ENCODE measurements at regions not wholly inside any gene's neighbourhood (a gene's known extent, or its start where the extent isn't known, plus 50 kb on each side); places are given as distances from the start of the nearest gene placed in this dataset.

DNA sequence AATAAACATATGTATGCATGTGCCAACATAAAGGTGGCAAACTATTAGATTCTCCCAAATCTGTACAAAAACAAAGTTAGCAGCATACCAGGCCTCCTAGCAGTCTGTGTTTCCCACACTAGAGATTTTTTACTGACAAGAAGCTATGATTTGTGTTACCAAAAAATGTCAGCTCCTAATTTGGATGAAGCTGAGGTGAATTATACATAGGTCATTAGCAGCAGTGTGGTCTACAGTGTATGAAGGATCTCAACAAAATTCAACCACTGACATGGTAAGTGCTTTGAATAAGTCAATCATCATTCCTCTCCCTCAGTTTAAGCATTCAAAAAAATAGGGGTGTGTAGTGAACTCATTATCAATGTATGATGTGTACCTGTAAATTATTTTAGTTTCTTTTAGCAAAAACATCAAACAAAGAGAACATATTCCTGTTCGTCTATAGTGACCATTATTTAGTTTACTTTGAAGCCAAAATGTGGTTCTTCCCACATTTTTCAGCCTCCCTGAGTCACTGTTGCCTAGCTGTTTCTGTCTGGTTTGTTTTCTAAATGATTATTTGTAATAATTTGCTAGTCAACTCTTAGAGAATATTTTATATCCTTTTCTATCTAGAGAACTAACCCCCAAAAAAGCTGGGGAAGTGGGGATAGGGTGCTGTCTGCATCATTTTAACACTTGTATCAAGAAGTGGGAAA, 52.1 kb upstream of the RGMB start:
- no peak overlapping the region for H3K4me3 ChIP-seq (ENCODE audit: low read depth in 2 of 2, low read length in 2 of 2)
- in situ Hi-C loops (cut with HindIII; ENCODE audit: low pct_unique_long_range_greater_than_20kb, low sequenced_read_pairs) (no loop called here), intact Hi-C loops (cut with micrococcal nuclease; ENCODE audit: unreplicated experiment) (no loop called here)
- CTCF ChIA-PET = no interaction called here
- no peak overlapping the region for H3K27ac ChIP-seq (ENCODE audit: low read length)
- H3K9me3 ChIP-seq (ENCODE audit: control insufficient read depth, insufficient read depth, low read depth, low read length) = no peaks in the 10 kb centered on the region
- TF ChIP-seq, protein P1, sequence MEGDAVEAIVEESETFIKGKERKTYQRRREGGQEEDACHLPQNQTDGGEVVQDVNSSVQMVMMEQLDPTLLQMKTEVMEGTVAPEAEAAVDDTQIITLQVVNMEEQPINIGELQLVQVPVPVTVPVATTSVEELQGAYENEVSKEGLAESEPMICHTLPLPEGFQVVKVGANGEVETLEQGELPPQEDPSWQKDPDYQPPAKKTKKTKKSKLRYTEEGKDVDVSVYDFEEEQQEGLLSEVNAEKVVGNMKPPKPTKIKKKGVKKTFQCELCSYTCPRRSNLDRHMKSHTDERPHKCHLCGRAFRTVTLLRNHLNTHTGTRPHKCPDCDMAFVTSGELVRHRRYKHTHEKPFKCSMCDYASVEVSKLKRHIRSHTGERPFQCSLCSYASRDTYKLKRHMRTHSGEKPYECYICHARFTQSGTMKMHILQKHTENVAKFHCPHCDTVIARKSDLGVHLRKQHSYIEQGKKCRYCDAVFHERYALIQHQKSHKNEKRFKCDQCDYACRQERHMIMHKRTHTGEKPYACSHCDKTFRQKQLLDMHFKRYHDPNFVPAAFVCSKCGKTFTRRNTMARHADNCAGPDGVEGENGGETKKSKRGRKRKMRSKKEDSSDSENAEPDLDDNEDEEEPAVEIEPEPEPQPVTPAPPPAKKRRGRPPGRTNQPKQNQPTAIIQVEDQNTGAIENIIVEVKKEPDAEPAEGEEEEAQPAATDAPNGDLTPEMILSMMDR (IDR thresholded peaks at IDR 0.05) = no peak
- TF ChIP-seq, protein P2, sequence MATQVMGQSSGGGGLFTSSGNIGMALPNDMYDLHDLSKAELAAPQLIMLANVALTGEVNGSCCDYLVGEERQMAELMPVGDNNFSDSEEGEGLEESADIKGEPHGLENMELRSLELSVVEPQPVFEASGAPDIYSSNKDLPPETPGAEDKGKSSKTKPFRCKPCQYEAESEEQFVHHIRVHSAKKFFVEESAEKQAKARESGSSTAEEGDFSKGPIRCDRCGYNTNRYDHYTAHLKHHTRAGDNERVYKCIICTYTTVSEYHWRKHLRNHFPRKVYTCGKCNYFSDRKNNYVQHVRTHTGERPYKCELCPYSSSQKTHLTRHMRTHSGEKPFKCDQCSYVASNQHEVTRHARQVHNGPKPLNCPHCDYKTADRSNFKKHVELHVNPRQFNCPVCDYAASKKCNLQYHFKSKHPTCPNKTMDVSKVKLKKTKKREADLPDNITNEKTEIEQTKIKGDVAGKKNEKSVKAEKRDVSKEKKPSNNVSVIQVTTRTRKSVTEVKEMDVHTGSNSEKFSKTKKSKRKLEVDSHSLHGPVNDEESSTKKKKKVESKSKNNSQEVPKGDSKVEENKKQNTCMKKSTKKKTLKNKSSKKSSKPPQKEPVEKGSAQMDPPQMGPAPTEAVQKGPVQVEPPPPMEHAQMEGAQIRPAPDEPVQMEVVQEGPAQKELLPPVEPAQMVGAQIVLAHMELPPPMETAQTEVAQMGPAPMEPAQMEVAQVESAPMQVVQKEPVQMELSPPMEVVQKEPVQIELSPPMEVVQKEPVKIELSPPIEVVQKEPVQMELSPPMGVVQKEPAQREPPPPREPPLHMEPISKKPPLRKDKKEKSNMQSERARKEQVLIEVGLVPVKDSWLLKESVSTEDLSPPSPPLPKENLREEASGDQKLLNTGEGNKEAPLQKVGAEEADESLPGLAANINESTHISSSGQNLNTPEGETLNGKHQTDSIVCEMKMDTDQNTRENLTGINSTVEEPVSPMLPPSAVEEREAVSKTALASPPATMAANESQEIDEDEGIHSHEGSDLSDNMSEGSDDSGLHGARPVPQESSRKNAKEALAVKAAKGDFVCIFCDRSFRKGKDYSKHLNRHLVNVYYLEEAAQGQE (IDR thresholded peaks at IDR 0.05; ENCODE audit: insufficient read depth in 1 of 2, low read depth in 2 of 2, low read length in 1 of 2) = no peak
- H3K4me1 ChIP-seq (ENCODE audit: control insufficient read depth, insufficient read depth, low read length) = no peaks in the 10 kb centered on the region
- H3K36me3 ChIP-seq (ENCODE audit: control insufficient read depth, insufficient read depth, low read length) = no peaks in the 10 kb centered on the region
- POLR2A ChIA-PET = interaction anchor here (0.6 kb wide), 1 partner anchor 1261 kb away, joined by 3 read pairs; no protein-coding TSS in a partner anchor
- no peaks in the 10 kb centered on the region for H3K27me3 ChIP-seq (ENCODE audit: control insufficient read depth, insufficient read depth, low read length)
- DNase-seq (ENCODE audit: low read depth, low spot score) (no peak), ATAC-seq (no peak)
- BruUV-seq (replicated peaks) = no TSS peak

DNA sequence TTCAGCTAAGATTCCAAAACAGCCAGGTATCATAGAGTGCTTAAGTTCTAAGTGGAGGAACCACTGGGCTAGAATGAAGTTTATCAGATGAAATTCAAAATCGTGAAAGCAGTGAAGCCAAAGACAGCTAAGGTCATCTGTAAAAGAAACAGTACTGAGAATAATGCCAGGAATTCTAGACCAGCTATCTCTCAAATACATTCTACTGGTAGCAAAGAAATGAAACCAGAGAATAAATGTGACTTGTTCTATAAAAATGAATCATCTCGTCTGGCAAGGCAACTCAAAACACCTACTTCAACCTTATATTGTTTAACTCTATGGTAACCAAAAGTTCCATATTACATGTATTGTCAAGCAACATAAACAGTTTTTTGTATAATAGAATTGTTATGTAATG, 51.3 kb upstream of the RGMB start:
- no peak for ATAC-seq
- Histone ChIP-seq H3K9me3 (ENCODE audit: control insufficient read depth, insufficient read depth, low read depth, low read length) (no peaks in the 10 kb centered on the region), H3K27me3 (ENCODE audit: control insufficient read depth, insufficient read depth, low read length) (no peaks in the 10 kb centered on the region), H3K27ac (ENCODE audit: low read length) (no peak overlapping the region), H3K36me3 (ENCODE audit: control insufficient read depth, insufficient read depth, low read length) (no peaks in the 10 kb centered on the region), H3K4me1 (ENCODE audit: control insufficient read depth, insufficient read depth, low read length) (no peaks in the 10 kb centered on the region), H3K4me3 (ENCODE audit: low read depth in 2 of 2, low read length in 2 of 2) (no peak overlapping the region)
- CTCF ChIA-PET = no interaction called here
- DNase-seq (ENCODE audit: low read depth, low spot score) = no peak
- POLR2A ChIA-PET = no interaction called here
- TF ChIP-seq, protein P1 (IDR thresholded peaks at IDR 0.05) = no peak
- TF ChIP-seq TCF7L2 (IDR thresholded peaks at IDR 0.05; ENCODE audit: low read depth, low read length) (no peak), SIN3A (IDR thresholded peaks at IDR 0.05; ENCODE audit: borderline replicate concordance, insufficient read depth, low read depth, low read length) (no peak), POLR2AphosphoS5 (IDR thresholded peaks at IDR 0.05; ENCODE audit: low read depth, low read length) (no peak)
- TF ChIP-seq, protein P2 (IDR thresholded peaks at IDR 0.05; ENCODE audit: insufficient read depth in 1 of 2, low read depth in 2 of 2, low read length in 1 of 2) = no peak
- no TSS peak for BruUV-seq (replicated peaks)
- in situ Hi-C loops (cut with HindIII; ENCODE audit: low pct_unique_long_range_greater_than_20kb, low sequenced_read_pairs) = no loop called here
- intact Hi-C loops (cut with micrococcal nuclease; ENCODE audit: unreplicated experiment) = no loop called here
